SK-N-MC (cell line): ENCODE measurements at regions not wholly inside any gene's neighbourhood (a gene's known extent, or its start where the extent isn't known, plus 50 kb on each side); places are given as distances from the start of the nearest gene placed in this dataset.

Experiments
- EZH2 ChIP-seq: fragments of 200-600 bp; sonication (generic); IDR thresholded peaks from one replicate; pipeline ENCODE4 v1.6.1; 2017; ENCODE audit warnings: antibody characterized with exemption
- POLR2AphosphoS5 ChIP-seq: IDR thresholded peaks from 2 replicates; pipeline ENCODE4 v1.6.1; 2012; ENCODE audit warnings: mild to moderate bottlenecking, low read depth, low read length, borderline replicate concordance

DNA sequence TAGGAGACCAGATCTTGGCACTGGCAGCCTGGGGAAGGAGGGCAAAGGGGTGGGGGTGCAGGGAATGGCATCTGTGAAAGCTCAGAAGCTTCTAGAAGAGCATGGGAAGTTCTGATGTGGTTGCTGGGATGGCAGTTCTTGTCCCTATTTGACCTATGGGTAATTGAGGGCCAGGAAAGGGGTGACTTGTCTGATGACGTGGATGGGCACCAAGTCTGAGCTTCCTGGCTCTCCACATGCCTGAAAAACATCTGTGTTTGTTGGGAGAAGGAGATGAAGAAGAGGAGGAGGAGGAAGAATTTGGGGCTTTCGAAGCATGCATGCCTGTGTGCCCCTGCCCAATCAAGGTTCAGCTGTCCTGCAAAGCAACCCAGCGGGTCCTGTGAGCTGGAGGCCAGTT, 158.8 kb downstream of the SMAD6 start:
- TF ChIP-seq EZH2: no peak
- no peak for TF ChIP-seq POLR2AphosphoS5
